ENCODE measurements at regions not wholly inside any gene's neighbourhood (a gene's known extent, or its start where the extent isn't known, plus 50 kb on each side); places are given as distances from the start of the nearest gene placed in this dataset.

- TF ChIP-seq CTCF (IDR thresholded peaks at IDR 0.05): no peak
- no peak for TF ChIP-seq EP300 (IDR thresholded peaks at IDR 0.05)
- no peak for TF ChIP-seq POLR2A (IDR thresholded peaks at IDR 0.05)
These were observed 291.1 kb upstream of the PRDM9 start for GRCh38 chr5:23216345-23216744.

All from ovary (tissue), 3 donors.